Coronary artery (tissue), 2 donors: ENCODE measurements at regions not wholly inside any gene's neighbourhood (a gene's known extent, or its start where the extent isn't known, plus 50 kb on each side); places are given as distances from the start of the nearest gene placed in this dataset.

Experiments
- DNase-seq: peaks from one replicate; pipeline ENCODE4 v3.0.0-alpha.2; 2017; ENCODE audit warnings: low spot score
- H3K27ac ChIP-seq, 2 donors: fragments of 200-600 bp; sonication (generic); one replicate each; pipeline ENCODE4 v1.5.1; 2016 to 2019
- H3K4me3 ChIP-seq: fragments of 200-600 bp; sonication (generic); 2 replicates; pipeline ENCODE4 v1.5.1; 2016; ENCODE audit warnings: mild to moderate bottlenecking, moderate library complexity
- CTCF ChIP-seq: fragments of 200-600 bp; sonication (generic); IDR thresholded peaks from one replicate; pipeline ENCODE4 v1.5.1; 2019; ENCODE audit warnings: antibody characterized with exemption

- no peak overlapping the region for H3K4me3 ChIP-seq
- DNase-seq: no peak
- no peak overlapping the region for H3K27ac ChIP-seq
- no peak for TF ChIP-seq CTCF
These were observed 415.7 kb upstream of the RBFOX1 start for GRCh38 chr16:6916946-6917345.

- no peak overlapping the region for H3K4me3 ChIP-seq
- no peak for DNase-seq
- no peak for TF ChIP-seq CTCF
These were observed 419.1 kb upstream of the RBFOX1 start for GRCh38 chr16:6913566-6913965.

GRCh38 chr16:6910301-6910700, 422.3 kb upstream of the RBFOX1 start:
- H3K4me3 ChIP-seq: no peak overlapping the region
- no peak overlapping the region for H3K27ac ChIP-seq
- DNase-seq: no peak
- no peak for TF ChIP-seq CTCF

More at GRCh38 chr16:6913566-6913965, 419.1 kb upstream of the RBFOX1 start:
- no peak overlapping the region for H3K27ac ChIP-seq

GRCh38 chr16:6905601-6906000, 427.0 kb upstream of the RBFOX1 start:
- no peak overlapping the region for H3K4me3 ChIP-seq
- no peak for DNase-seq
- H3K27ac ChIP-seq: no peak overlapping the region
- TF ChIP-seq CTCF: no peak

- H3K4me3 ChIP-seq: no peak overlapping the region
- no peak for TF ChIP-seq CTCF
- H3K27ac ChIP-seq: no peak overlapping the region
- DNase-seq: no peak
These were observed 429.0 kb upstream of the RBFOX1 start for GRCh38 chr16:6903671-6904070.

- Histone ChIP-seq H3K4me3 (no peak overlapping the region), H3K27ac (no peak overlapping the region)
- no peak for DNase-seq
- TF ChIP-seq CTCF: no peak
These were observed 433.7 kb upstream of the RBFOX1 start for GRCh38 chr16:6898896-6899295.

GRCh38 chr16:6897876-6898485, 434.7 kb upstream of the RBFOX1 start:
- Histone ChIP-seq H3K4me3 (no peak overlapping the region), H3K27ac (no peak overlapping the region)
- no peak for TF ChIP-seq CTCF
- no peak for DNase-seq
